GM23338 (cell line): ENCODE measurements at regions not wholly inside any gene's neighbourhood (a gene's known extent, or its start where the extent isn't known, plus 50 kb on each side); places are given as distances from the start of the nearest gene placed in this dataset.
A peak's percentile ranks its signal among the peaks of the same experiment; 100 is the strongest.

ENCODE experiments used
- ATAC-seq: fragments of 200-7000 bp; cut with Tn5 transposase; 3 replicates; pipeline ENCODE4 v1.9.1; 2020
- DNase-seq: peaks from one replicate; pipeline ENCODE4 v3.0.0-alpha.2; 2015; ENCODE audit warnings: low spot score
- H2AFZ ChIP-seq: fragments of 200-600 bp; sonication (generic); 2 replicates; pipeline ENCODE4 v1.8.0; 2016; ENCODE audit warnings: antibody characterized with exemption, mild to moderate bottlenecking, moderate library complexity
- H3F3A ChIP-seq: fragments of 200-600 bp; sonication (generic); replicated peaks from 2 replicates; pipeline ENCODE4 v1.8.0; 2017; ENCODE audit warnings: antibody characterized with exemption, mixed run types, low read depth
- H3K27ac ChIP-seq: fragments of 200-600 bp; sonication (generic); 2 replicates; pipeline ENCODE4 v1.6.1; 2016; ENCODE audit warnings: low read depth
- H3K27me3 ChIP-seq: fragments of 200-600 bp; sonication (generic); 2 replicates; pipeline ENCODE4 v1.8.0; 2016; ENCODE audit warnings: mild to moderate bottlenecking, mixed run types, moderate library complexity; ENCODE audit not compliant: insufficient read depth
- H3K36me3 ChIP-seq: fragments of 200-600 bp; sonication (generic); 2 replicates; pipeline ENCODE4 v1.8.0; 2016; ENCODE audit warnings: mild to moderate bottlenecking; ENCODE audit not compliant: insufficient read depth
- H3K4me1 ChIP-seq: fragments of 200-600 bp; sonication (generic); 2 replicates; pipeline ENCODE4 v1.8.0; 2016; ENCODE audit warnings: mild to moderate bottlenecking, moderate library complexity; ENCODE audit not compliant: insufficient read depth
- H3K4me2 ChIP-seq: fragments of 200-600 bp; sonication (generic); 2 replicates; pipeline ENCODE4 v1.7.1; 2017; ENCODE audit warnings: mixed run types
- H3K4me3 ChIP-seq: fragments of 200-600 bp; sonication (generic); 2 replicates; pipeline ENCODE4 v1.6.1; 2016; ENCODE audit warnings: mixed run types
- H3K79me2 ChIP-seq: fragments of 200-600 bp; sonication (generic); replicated peaks from 2 replicates; pipeline ENCODE4 v1.8.0; 2017; ENCODE audit warnings: mild to moderate bottlenecking; ENCODE audit not compliant: insufficient read depth
- H3K9me2 ChIP-seq: fragments of 200-600 bp; sonication (generic); 2 replicates; pipeline ENCODE4 v1.8.0; 2017; ENCODE audit not compliant: insufficient read depth
- H4K20me1 ChIP-seq: fragments of 200-600 bp; sonication (generic); replicated peaks from 2 replicates; pipeline ENCODE4 v1.8.0; 2017; ENCODE audit warnings: mild to moderate bottlenecking; ENCODE audit not compliant: insufficient read depth
- H3K27ac Mint-ChIP-seq: 2 replicates; pipeline ENCODE4 v1.8.0; 2020; ENCODE audit warnings: inconsistent platforms, mild to moderate bottlenecking, moderate library complexity, mixed read lengths
- H3K27me3 Mint-ChIP-seq: 3 replicates; pipeline ENCODE4 v1.8.0; 2022; ENCODE audit warnings: low read depth, mild to moderate bottlenecking, moderate library complexity, mixed read lengths, inconsistent platforms; ENCODE audit not compliant: insufficient read depth, poor library complexity
- H3K36me3 Mint-ChIP-seq: 3 replicates; pipeline ENCODE4 v1.8.0; 2021; ENCODE audit warnings: low read depth, mild to moderate bottlenecking, inconsistent platforms, moderate library complexity, mixed read lengths
- H3K4me1 Mint-ChIP-seq: 3 replicates; pipeline ENCODE4 v1.8.0; 2020; ENCODE audit warnings: mild to moderate bottlenecking, inconsistent platforms, mixed read lengths
- H3K4me3 Mint-ChIP-seq: 3 replicates; pipeline ENCODE4 v1.8.0; 2021; ENCODE audit warnings: moderate library complexity, mild to moderate bottlenecking, inconsistent platforms, mixed read lengths
- H3K9me3 Mint-ChIP-seq: 3 replicates; pipeline ENCODE4 v1.8.0; 2020; ENCODE audit warnings: moderate library complexity, mild to moderate bottlenecking, inconsistent platforms, mixed read lengths
- CREB1 ChIP-seq: fragments of 250-450 bp; sonication (Bioruptor Pico); IDR thresholded peaks from 2 replicates; pipeline ENCODE4 v1.5.0; 2020; ENCODE audit warnings: low read depth, mild to moderate bottlenecking, moderate library complexity
- CTCF ChIP-seq, 2 experiments: fragments of 200-600 bp in 1 of 2; sonication (generic) in 1 of 2; conservative IDR thresholded peaks; 2 replicates each; pipeline versions ENCODE4 v1.5.1 to v1.6.1; 2016 to 2017; ENCODE audit warnings: antibody characterized with exemption in 2 of 2, low read depth in 2 of 2, mild to moderate bottlenecking in 2 of 2, moderate library complexity in 1 of 2
- JUNB ChIP-seq: IDR thresholded peaks from one replicate; pipeline ENCODE4 v1.6.1; 2016; ENCODE audit warnings: antibody characterized with exemption; ENCODE audit not compliant: unreplicated experiment
- NANOG ChIP-seq: IDR thresholded peaks from 2 replicates; pipeline ENCODE4 v1.6.1; 2016; ENCODE audit warnings: antibody characterized with exemption, borderline replicate concordance
- ZNF331 ChIP-seq: fragments of 250-450 bp; sonication (Bioruptor Pico); IDR thresholded peaks from 2 replicates; pipeline ENCODE4 v1.5.0; 2020; ENCODE audit warnings: low read depth, mild to moderate bottlenecking, moderate library complexity
- ZNF462 ChIP-seq: fragments of 250-450 bp; sonication (Bioruptor Pico); IDR thresholded peaks from 2 replicates; pipeline ENCODE4 v1.5.0; 2020; ENCODE audit warnings: mild to moderate bottlenecking, moderate library complexity

GRCh38 chr18:64752707-64753106, 603.8 kb upstream of the LINC00305 start:
- H2AFZ ChIP-seq, result no peak overlapping the region
- peak overlapping the region; percentile 15; the same call in 1 of the 3 replicates for H3K4me3 Mint-ChIP-seq
- TF ChIP-seq NANOG (peak; percentile 48; the same call in 1 of the 2 replicates), CTCF (conservative IDR thresholded peaks at IDR 0.05; ENCODE audit: low read depth in 2 of 2) (no peak), ZNF331 (CRISPR knock-in tag) (no peak), ZNF462 (CRISPR knock-in tag) (no peak), JUNB (no peak), CREB1 (no peak)

More at GRCh38 chr18:64752707-64753106, 603.8 kb upstream of the LINC00305 start:
- Mint-ChIP-seq H3K9me3 (no peaks in the 10 kb centered on the region), H3K27ac (peak overlapping the region; percentile 73), H3K27me3 (no peaks in the 10 kb centered on the region), H3K36me3 (no peaks in the 10 kb centered on the region), H3K4me1 (peaks cover 28% of the 10 kb centered on the region)
- Histone ChIP-seq H3K36me3 (no peaks in the 10 kb centered on the region), H3K79me2 (no peaks in the 10 kb centered on the region), H3K4me1 (peaks cover 24% of the 10 kb centered on the region), H4K20me1 (no peaks in the 10 kb centered on the region), H3F3A (no peaks in the 10 kb centered on the region), H3K27me3 (no peaks in the 10 kb centered on the region), H3K4me3 (no peak overlapping the region), H3K9me2 (no peaks in the 10 kb centered on the region), H3K27ac (0 out of 2 replicates have a peak overlapping the region, but pooled peaks have one; percentile 22), H3K4me2 (peak overlapping the region; percentile 46)
- DNase-seq, result peak; percentile 43
- no peak for ATAC-seq
